Ishikawa (cell line): ENCODE measurements at regions not wholly inside any gene's neighbourhood (a gene's known extent, or its start where the extent isn't known, plus 50 kb on each side); places are given as distances from the start of the nearest gene placed in this dataset.

Experiments
- CEBPB ChIP-seq: IDR thresholded peaks from 2 replicates; pipeline ENCODE4 v1.6.1; 2012
- CREB1 ChIP-seq: IDR thresholded peaks from 2 replicates; pipeline ENCODE4 v1.6.1; 2012; ENCODE audit warnings: low read depth
- EGR1 ChIP-seq: IDR thresholded peaks from 2 replicates; pipeline ENCODE4 v1.6.1; 2012
- EP300 ChIP-seq: IDR thresholded peaks from 2 replicates; pipeline ENCODE4 v1.6.1; 2012; ENCODE audit warnings: borderline replicate concordance
- FOXM1 ChIP-seq: IDR thresholded peaks from 2 replicates; pipeline ENCODE4 v1.6.1; 2012; ENCODE audit warnings: low read depth, borderline replicate concordance
- NFIC ChIP-seq: IDR thresholded peaks from 2 replicates; pipeline ENCODE4 v1.6.1; 2012
- RAD21 ChIP-seq: IDR thresholded peaks from 2 replicates; pipeline ENCODE4 v1.6.1; 2012; ENCODE audit warnings: low read depth
- REST ChIP-seq: IDR thresholded peaks from 2 replicates; pipeline ENCODE4 v1.6.1; 2012; ENCODE audit warnings: low read depth, mild to moderate bottlenecking
- TAF1 ChIP-seq: IDR thresholded peaks from 2 replicates; pipeline ENCODE4 v1.6.1; 2012; ENCODE audit warnings: low read depth, mild to moderate bottlenecking
- TCF12 ChIP-seq: IDR thresholded peaks from 2 replicates; pipeline ENCODE4 v1.6.1; 2012; ENCODE audit warnings: low read depth
- TEAD4 ChIP-seq: IDR thresholded peaks from 2 replicates; pipeline ENCODE4 v1.6.1; 2012
- YY1 ChIP-seq: IDR thresholded peaks from 2 replicates; pipeline ENCODE4 v1.6.1; 2012; ENCODE audit warnings: low read depth
- ZBTB7A ChIP-seq: IDR thresholded peaks from 2 replicates; pipeline ENCODE4 v1.6.1; 2012; ENCODE audit warnings: low read depth
- TF ChIP-seq, protein P1 (sequence below): IDR thresholded peaks from 2 replicates; pipeline ENCODE4 v1.6.1; 2012
- TF ChIP-seq, protein P2 (sequence below): IDR thresholded peaks from 2 replicates; pipeline ENCODE4 v1.6.1; 2012

DNA sequence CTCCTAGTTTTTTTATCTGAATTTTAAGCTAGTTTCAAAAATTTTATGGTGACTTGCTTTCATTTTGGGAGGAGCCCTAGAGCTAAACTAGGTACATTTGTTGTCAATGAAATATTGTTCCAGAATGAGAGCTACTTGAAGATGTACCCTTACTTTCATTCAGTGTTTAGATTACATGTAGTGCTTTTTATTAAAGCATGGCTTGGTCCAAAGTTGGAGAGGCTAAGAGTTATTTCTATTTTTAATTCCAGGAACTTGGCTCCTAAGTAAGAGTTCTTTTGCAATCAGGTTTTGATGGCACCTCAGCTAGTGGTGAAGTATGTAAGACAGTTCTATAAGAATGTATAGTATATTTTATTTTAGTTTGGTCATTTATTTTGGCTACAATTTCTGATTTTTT, 165.5 kb downstream of the PRR32 start:
- TF ChIP-seq ZBTB7A (no peak), RAD21 (no peak), EP300 (no peak), TEAD4 (no peak), YY1 (no peak), REST (no peak)

- no peak for TF ChIP-seq REST
- TF ChIP-seq NFIC = no peak
- TF ChIP-seq TCF12 = no peak
- no peak for TF ChIP-seq TEAD4
- no peak for TF ChIP-seq EP300
- TF ChIP-seq, protein P1, sequence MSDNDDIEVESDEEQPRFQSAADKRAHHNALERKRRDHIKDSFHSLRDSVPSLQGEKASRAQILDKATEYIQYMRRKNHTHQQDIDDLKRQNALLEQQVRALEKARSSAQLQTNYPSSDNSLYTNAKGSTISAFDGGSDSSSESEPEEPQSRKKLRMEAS = no peak
- no peak for TF ChIP-seq YY1
- no peak for TF ChIP-seq RAD21
- no peak for TF ChIP-seq CEBPB
- no peak for TF ChIP-seq EGR1
- TF ChIP-seq FOXM1 = no peak
- no peak for TF ChIP-seq CREB1
- TF ChIP-seq, protein P2, sequence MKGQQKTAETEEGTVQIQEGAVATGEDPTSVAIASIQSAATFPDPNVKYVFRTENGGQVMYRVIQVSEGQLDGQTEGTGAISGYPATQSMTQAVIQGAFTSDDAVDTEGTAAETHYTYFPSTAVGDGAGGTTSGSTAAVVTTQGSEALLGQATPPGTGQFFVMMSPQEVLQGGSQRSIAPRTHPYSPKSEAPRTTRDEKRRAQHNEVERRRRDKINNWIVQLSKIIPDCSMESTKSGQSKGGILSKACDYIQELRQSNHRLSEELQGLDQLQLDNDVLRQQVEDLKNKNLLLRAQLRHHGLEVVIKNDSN = no peak
- TF ChIP-seq ZBTB7A = no peak
- no peak for TF ChIP-seq TAF1
Measured at GRCh38 chrX:126985981-126986380, 166.5 kb downstream of the PRR32 start.

DNA sequence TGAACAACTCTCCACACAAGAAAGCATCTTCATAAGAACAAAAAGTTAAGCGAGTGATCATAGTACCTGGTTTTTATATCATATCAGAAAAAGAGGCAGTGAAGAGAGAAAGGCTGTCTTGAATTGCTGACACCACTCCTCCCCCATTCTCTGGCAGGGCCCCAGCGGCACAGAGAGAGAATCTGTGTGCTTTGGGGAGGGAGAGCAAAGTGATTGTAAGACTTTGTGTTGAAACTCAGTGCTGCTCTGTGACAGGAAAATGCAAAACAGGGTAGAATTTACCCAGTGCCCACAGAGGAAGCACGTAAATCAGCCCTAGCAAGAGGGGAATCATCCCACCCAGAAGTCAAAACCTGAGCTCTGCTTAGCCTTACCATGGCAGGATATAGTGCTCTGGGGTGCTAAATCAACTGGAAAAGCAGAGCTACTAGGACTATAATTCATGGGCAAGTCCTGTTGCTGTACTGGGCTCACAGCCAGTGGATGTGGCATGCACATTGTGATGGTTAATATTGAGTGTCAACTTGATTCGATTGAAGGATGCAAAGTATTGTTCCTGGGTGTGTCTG, 174.6 kb downstream of the PRR32 start:
- TF ChIP-seq EP300 (no peak), YY1 (no peak), NFIC (no peak), TAF1 (no peak), ZBTB7A (no peak), FOXM1 (no peak), REST (no peak), TCF12 (no peak), CEBPB (no peak), EGR1 (no peak), CREB1 (no peak), TEAD4 (no peak)
- TF ChIP-seq, protein P1 = no peak
- TF ChIP-seq, protein P2 = no peak

DNA sequence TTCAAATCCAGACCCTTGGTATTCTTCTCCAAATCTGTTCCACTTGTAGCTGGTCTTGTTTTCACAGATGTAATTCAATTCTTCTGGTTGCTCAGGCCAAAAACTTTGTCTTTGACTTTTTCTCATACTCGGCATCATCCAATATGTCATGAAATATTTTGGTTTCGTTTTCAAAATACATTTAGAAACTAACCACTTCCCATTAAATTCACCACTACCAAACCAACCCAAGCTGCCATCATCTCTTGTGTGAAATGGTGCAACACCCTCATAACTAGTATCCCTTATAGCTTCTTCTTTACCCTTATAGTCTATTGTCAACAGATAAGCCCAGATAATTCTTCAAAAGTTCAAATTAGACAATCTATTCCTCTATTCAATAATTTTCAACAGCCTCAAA, 192.1 kb downstream of the PRR32 start:
- TF ChIP-seq FOXM1 (no peak), TEAD4 (no peak), NFIC (no peak), EP300 (no peak), CREB1 (no peak), EGR1 (no peak), ZBTB7A (no peak), CEBPB (no peak), YY1 (no peak), TCF12 (no peak), TAF1 (no peak), RAD21 (no peak)
- TF ChIP-seq, protein P1 = no peak
- TF ChIP-seq, protein P2 = no peak
